SK-N-MC (cell line): ENCODE measurements at regions not wholly inside any gene's neighbourhood (a gene's known extent, or its start where the extent isn't known, plus 50 kb on each side); places are given as distances from the start of the nearest gene placed in this dataset.
"Not testable (repeated sequence)": the region's sequence is repeated elsewhere in the genome, so short reads cannot be mapped to it uniquely, and the experiment has no call there.

Experiments
- DNase-seq: peaks from one replicate; pipeline ENCODE4 v3.0.0-alpha.2; 2011; ENCODE audit warnings: low read depth, low spot score
- H3K27ac ChIP-seq: fragments of 200-600 bp; sonication (generic); 2 replicates; pipeline ENCODE4 v1.5.1; 2016; ENCODE audit warnings: mixed run types
- H3K36me3 ChIP-seq: fragments of 200-600 bp; sonication (generic); 2 replicates; pipeline ENCODE4 v1.6.1; 2017; ENCODE audit warnings: antibody characterized with exemption, low read length, mixed read lengths; ENCODE audit not compliant: insufficient read depth
- H3K4me3 ChIP-seq: fragments of 200-600 bp; sonication (generic); 2 replicates; pipeline ENCODE4 v1.5.1; 2016
- H3K9ac ChIP-seq: fragments of 200-600 bp; sonication (generic); 2 replicates; pipeline ENCODE4 v1.8.0; 2017; ENCODE audit warnings: mixed run types, mixed read lengths; ENCODE audit not compliant: insufficient read length
- H3K9me3 ChIP-seq: fragments of 200-600 bp; sonication (generic); 2 replicates; pipeline ENCODE4 v1.6.1; 2017; ENCODE audit warnings: low read depth, mild to moderate bottlenecking, antibody characterized with exemption, low read length, moderate library complexity, mixed read lengths
- EZH2 ChIP-seq: fragments of 200-600 bp; sonication (generic); IDR thresholded peaks from one replicate; pipeline ENCODE4 v1.6.1; 2017; ENCODE audit warnings: antibody characterized with exemption
- FOXP2 ChIP-seq: optimal IDR thresholded peaks from 2 replicates; pipeline ENCODE3; 2011; ENCODE audit warnings: mild to moderate bottlenecking, moderate library complexity; ENCODE audit not compliant: insufficient read depth; ENCODE audit errors: extremely low read length, control extremely low read depth
- POLR2AphosphoS5 ChIP-seq: IDR thresholded peaks from 2 replicates; pipeline ENCODE4 v1.6.1; 2012; ENCODE audit warnings: mild to moderate bottlenecking, low read depth, low read length, borderline replicate concordance

DNA sequence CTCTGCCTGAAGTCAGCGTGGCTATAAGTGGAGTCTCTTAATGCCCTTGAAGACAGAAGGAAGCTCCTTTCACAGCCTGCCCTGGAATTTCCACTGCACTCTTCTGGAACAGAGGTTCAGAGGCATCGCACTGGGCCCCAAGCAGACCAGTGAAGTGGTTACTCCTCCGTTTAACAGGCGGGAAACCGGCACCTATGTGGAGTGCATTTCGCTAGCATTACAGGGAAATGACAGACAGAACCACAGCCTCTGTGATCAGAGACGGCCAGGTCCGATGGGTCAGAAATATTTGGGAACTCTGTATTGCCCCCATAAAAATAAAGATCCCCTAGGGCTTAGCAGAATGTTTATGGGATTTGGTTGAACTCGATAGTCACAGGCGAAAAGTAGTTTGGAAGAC, 406.9 kb upstream of the PRKCQ start:
- Histone ChIP-seq H3K27ac (no peak overlapping the region), H3K36me3 (no peaks in the 10 kb centered on the region), H3K4me3 (no peak overlapping the region), H3K9me3 (no peaks in the 10 kb centered on the region), H3K9ac (no peak overlapping the region)
- no peak for TF ChIP-seq EZH2
- no peak for TF ChIP-seq POLR2AphosphoS5
- no peak for TF ChIP-seq FOXP2
- no peak for DNase-seq

DNA sequence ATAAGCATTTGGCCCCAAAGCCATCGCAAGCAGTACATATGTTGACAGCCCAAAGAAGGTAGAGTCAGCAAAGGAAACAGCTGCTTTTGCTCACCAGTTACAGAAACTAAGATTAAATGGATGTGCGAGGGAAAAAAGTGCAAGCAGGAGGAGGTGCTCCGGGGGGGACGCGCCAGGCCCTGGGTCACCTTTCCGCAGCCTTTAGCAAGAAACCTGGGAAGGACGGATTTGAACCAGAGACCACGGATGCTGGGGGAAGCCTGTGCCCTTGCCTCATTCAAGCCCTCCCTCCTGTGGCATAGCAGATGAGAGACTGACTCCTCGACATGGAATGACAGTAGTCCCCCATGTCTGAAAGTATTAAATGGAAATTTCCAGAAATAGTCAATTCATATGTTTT, 405.6 kb upstream of the PRKCQ start:
- no peak for DNase-seq
- Histone ChIP-seq H3K36me3 (no peaks in the 10 kb centered on the region), H3K9me3 (no peaks in the 10 kb centered on the region), H3K4me3 (no peak overlapping the region), H3K9ac (no peak overlapping the region), H3K27ac (no peak overlapping the region)
- TF ChIP-seq EZH2 = no peak
- TF ChIP-seq POLR2AphosphoS5 = no peak
- no peak for TF ChIP-seq FOXP2

DNA sequence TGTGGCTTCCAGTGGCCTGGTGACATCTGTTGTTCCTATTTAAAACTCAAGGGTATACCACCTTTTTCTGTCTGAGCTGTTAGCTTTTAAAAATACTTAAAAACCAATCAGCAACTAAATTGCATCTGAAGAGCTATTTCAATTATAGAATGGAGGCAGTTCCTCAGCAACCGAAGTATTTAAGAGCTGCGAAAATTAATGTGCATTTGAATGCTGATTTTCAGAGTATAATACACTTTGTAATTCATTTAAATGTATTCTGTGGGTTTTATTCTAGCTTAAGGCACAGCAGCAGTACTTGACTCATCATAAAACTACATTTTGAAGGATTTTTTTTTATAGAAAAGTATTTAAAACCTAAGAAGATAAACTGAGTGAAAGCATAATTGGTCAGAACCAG, 404.9 kb upstream of the PRKCQ start:
- no peak for DNase-seq
- no peak overlapping the region for H3K4me3 ChIP-seq
- no peak for TF ChIP-seq POLR2AphosphoS5
- TF ChIP-seq EZH2 = no peak
- no peak for TF ChIP-seq FOXP2

GRCh38 chr10:6984016-6984415, 403.9 kb upstream of the PRKCQ start:
- not testable (repeated sequence) for H3K36me3 ChIP-seq, H3K9me3 ChIP-seq, H3K9ac ChIP-seq, DNase-seq, H3K4me3 ChIP-seq, H3K27ac ChIP-seq

More for the DNA sequence above, 404.9 kb upstream of the PRKCQ start:
- no peaks in the 10 kb centered on the region for H3K36me3 ChIP-seq
- H3K27ac ChIP-seq = no peak overlapping the region
- no peaks in the 10 kb centered on the region for H3K9me3 ChIP-seq
- no peak overlapping the region for H3K9ac ChIP-seq

DNA sequence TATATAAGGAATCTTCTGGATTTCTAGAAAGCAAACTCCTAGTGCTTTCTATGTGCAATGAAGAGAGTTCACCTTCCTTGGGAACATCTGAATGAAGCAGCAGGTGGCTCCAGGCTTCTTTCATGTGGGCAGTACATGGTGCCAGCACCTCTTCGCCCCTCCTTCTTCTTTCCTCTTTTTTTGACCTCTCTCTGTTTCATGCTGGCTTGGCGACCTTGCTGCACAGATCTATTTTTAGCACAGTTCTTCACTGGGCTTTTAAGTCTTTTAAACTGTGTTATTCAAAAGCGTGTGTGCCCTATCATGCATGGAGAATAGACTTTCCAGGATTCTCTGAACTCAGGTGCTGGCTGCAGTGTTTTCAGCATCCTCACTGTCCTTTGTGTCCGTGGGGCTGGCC, 400.3 kb upstream of the PRKCQ start:
- DNase-seq = no peak
- no peak overlapping the region for H3K9ac ChIP-seq
- H3K9me3 ChIP-seq = no peaks in the 10 kb centered on the region
- no peak for TF ChIP-seq FOXP2
- no peak for TF ChIP-seq EZH2
- no peak for TF ChIP-seq POLR2AphosphoS5
- no peak overlapping the region for H3K27ac ChIP-seq
- no peaks in the 10 kb centered on the region for H3K36me3 ChIP-seq
- H3K4me3 ChIP-seq = no peak overlapping the region

DNA sequence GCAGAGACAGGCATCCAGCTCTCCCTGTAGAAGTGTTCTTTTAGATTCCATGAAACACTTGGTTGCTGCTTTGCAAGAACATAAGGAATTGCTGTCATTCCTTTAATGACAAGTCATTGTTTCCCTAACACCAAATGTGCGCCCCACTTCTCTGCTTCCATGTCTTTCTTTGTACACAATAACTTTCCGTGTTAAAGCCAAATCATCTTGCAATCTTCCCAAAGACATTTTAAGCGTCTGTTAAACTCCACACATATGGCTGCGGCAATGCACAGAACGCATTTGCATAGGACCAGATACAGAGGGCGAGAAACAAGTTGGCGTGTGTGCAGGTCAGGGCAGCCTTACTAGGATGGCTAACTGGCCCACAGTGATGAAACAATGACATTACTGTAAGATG, 399.3 kb upstream of the PRKCQ start:
- TF ChIP-seq EZH2 = no peak
- no peak for TF ChIP-seq POLR2AphosphoS5
- TF ChIP-seq FOXP2 = no peak
- H3K4me3 ChIP-seq = no peak overlapping the region
- no peaks in the 10 kb centered on the region for H3K9me3 ChIP-seq
- no peak for DNase-seq
- H3K27ac ChIP-seq = no peak overlapping the region
- H3K36me3 ChIP-seq = no peaks in the 10 kb centered on the region
- H3K9ac ChIP-seq = no peak overlapping the region

- Histone ChIP-seq H3K4me3 (no peak overlapping the region), H3K9me3 (no peaks in the 10 kb centered on the region), H3K9ac (no peak overlapping the region), H3K36me3 (no peaks in the 10 kb centered on the region), H3K27ac (no peak overlapping the region)
- no peak for TF ChIP-seq FOXP2
- TF ChIP-seq POLR2AphosphoS5 = no peak
- no peak for DNase-seq
Measured at GRCh38 chr10:6978187-6978627, 398.1 kb upstream of the PRKCQ start.

GRCh38 chr10:6977398-6978186, 397.5 kb upstream of the PRKCQ start:
- H3K36me3 ChIP-seq = no peaks in the 10 kb centered on the region
- no peaks in the 10 kb centered on the region for H3K9me3 ChIP-seq
- TF ChIP-seq POLR2AphosphoS5 (no peak), FOXP2 (no peak), EZH2 (no peak)
- no peak for DNase-seq
- H3K27ac ChIP-seq = no peak overlapping the region
- no peak overlapping the region for H3K4me3 ChIP-seq
- no peak overlapping the region for H3K9ac ChIP-seq

DNA sequence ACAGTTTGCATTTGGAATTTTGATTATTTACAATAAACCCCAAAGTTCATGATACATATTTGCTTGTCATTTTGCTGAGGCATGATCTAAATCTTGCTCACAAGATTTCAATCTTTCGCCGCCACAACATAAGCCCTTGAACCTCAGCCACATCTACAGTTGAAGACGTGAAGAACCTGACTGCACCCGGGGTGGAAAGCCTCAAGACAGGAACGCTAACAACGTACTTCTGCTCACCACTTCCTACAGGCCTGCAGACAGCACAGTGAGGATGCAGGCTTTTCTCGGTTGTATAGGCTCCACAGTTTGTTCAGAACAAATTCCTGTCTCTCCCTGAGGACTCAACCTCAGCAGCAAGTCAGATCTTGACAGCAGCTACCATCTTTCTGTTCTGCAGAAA, 393.8 kb upstream of the PRKCQ start:
- no peak for DNase-seq
- no peaks in the 10 kb centered on the region for H3K9me3 ChIP-seq
- H3K36me3 ChIP-seq = no peaks in the 10 kb centered on the region
- H3K4me3 ChIP-seq = no peak overlapping the region
- no peak for TF ChIP-seq FOXP2
- TF ChIP-seq POLR2AphosphoS5 = no peak
- TF ChIP-seq EZH2 = no peak
- H3K9ac ChIP-seq = no peak overlapping the region
- H3K27ac ChIP-seq = no peak overlapping the region
